CD4-positive, CD25-positive, alpha-beta regulatory T cell (primary cell): ENCODE measurements at regions not wholly inside any gene's neighbourhood (a gene's known extent, or its start where the extent isn't known, plus 50 kb on each side); places are given as distances from the start of the nearest gene placed in this dataset.
"Not testable (repeated sequence)": the region's sequence is repeated elsewhere in the genome, so short reads cannot be mapped to it uniquely, and the experiment has no call there.

Source experiments
- ATAC-seq, 2 donors: fragments of 150-1000 bp; cut with Tn5 transposase; one replicate each; pipeline ENCODE4 v1.10.0; 2021; ENCODE audit warnings: low read depth in 2 of 2, moderate number of reproducible peaks in 2 of 2, moderate library complexity in 1 of 2
- DNase-seq, 3 donors: peaks; one replicate each; pipeline versions ENCODE4 v3.0.0 to v3.0.0-alpha.2; 2012 to 2022; ENCODE audit warnings: mixed read lengths in 1 of 3
- H3K27ac ChIP-seq: one replicate; pipeline ENCODE4 v1.7.0; 2013; ENCODE audit warnings: mild to moderate bottlenecking, low read length; ENCODE audit not compliant: insufficient read depth, poor library complexity, severe bottlenecking
- H3K27me3 ChIP-seq: one replicate; pipeline ENCODE4 v1.7.0; 2013; ENCODE audit warnings: low read length; ENCODE audit not compliant: control insufficient read depth, insufficient read depth
- H3K36me3 ChIP-seq: one replicate; pipeline ENCODE4 v1.7.0; 2013; ENCODE audit warnings: mild to moderate bottlenecking, low read length, moderate library complexity; ENCODE audit not compliant: control insufficient read depth, insufficient read depth
- H3K4me1 ChIP-seq: 2 replicates; pipeline ENCODE4 v1.7.0; 2013; ENCODE audit warnings: mild to moderate bottlenecking, low read length; ENCODE audit not compliant: insufficient read depth, control insufficient read depth, poor library complexity, severe bottlenecking
- H3K4me3 ChIP-seq: one replicate; pipeline ENCODE4 v1.7.0; 2013; ENCODE audit warnings: low read depth, mild to moderate bottlenecking, low read length, moderate library complexity
- H3K9me3 ChIP-seq, 2 experiments: 1 replicate in 1 of 2; 2 replicates in 1 of 2; pipeline ENCODE4 v1.7.0; 2013; ENCODE audit warnings: low read length in 2 of 2, mild to moderate bottlenecking in 1 of 2, moderate library complexity in 1 of 2; ENCODE audit not compliant: control insufficient read depth in 2 of 2
- H3K27ac Mint-ChIP-seq, 3 donors: one replicate each; pipeline ENCODE4 v1.8.0; 2020 to 2022; ENCODE audit warnings: mild to moderate bottlenecking in 3 of 3, mixed read lengths in 3 of 3, moderate library complexity in 2 of 3
- H3K27me3 Mint-ChIP-seq: one replicate; pipeline ENCODE4 v1.8.0; 2022; ENCODE audit warnings: mild to moderate bottlenecking, mixed read lengths
- H3K36me3 Mint-ChIP-seq: one replicate; pipeline ENCODE4 v1.8.0; 2020; ENCODE audit warnings: mixed read lengths
- H3K4me1 Mint-ChIP-seq, 4 donors: one replicate each; pipeline ENCODE4 v1.8.0; 2020 to 2022; ENCODE audit warnings: mixed read lengths in 4 of 4, mild to moderate bottlenecking in 1 of 4
- H3K4me3 Mint-ChIP-seq, 4 donors: one replicate each; pipeline ENCODE4 v1.8.0; 2020 to 2022; ENCODE audit warnings: mild to moderate bottlenecking in 4 of 4, mixed read lengths in 4 of 4, moderate library complexity in 3 of 4
- H3K9me3 Mint-ChIP-seq, 7 donors: one replicate each; pipeline ENCODE4 v1.8.0; 2020 to 2022; ENCODE audit warnings: mixed read lengths in 7 of 7, mild to moderate bottlenecking in 3 of 7, moderate library complexity in 2 of 7

DNA sequence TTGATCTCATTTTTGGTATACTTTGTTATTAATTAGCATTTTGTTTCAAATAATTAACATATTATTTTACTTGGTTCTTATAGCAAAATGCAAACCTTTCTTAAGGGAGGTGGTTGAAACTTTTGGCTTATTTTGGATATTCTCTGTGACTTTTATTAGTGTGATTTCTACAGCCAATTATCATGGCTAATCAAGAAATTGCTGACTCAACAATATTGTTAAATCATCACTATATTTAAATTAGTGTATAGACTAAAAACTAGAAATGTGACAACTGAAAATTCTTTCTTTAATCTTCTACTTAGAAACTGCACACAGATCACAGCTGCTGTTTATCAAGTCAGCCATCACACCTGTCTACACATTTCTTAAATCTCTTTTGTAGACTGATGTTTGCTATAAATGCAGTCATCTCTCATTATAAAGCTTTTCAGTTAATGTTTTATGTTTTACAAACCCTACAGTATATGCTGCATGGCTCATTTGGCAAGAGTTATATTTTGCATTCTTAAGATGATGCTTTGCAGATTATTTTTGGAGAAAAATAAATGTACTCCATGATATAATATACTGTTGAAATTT lies 389.8 kb upstream of the PCDH10 start:
- Mint-ChIP-seq H3K4me3 (no peak overlapping the region), H3K27ac (no peak overlapping the region), H3K9me3 (peaks cover 0 to 8% (median 0%) of the 10 kb centered on the region in 7 donors), H3K4me1 (no peaks in the 10 kb centered on the region), H3K36me3 (no peaks in the 10 kb centered on the region), H3K27me3 (no peaks in the 10 kb centered on the region)
- no peaks in the 10 kb centered on the region for H3K36me3 ChIP-seq
- H3K9me3 ChIP-seq, result no peaks in the 10 kb centered on the region
- H3K27me3 ChIP-seq, result no peaks in the 10 kb centered on the region
- no peak overlapping the region for H3K4me3 ChIP-seq
- H3K4me1 ChIP-seq, result no peaks in the 10 kb centered on the region
- DNase-seq, result no peak
- H3K27ac ChIP-seq, result no peak overlapping the region
- ATAC-seq, result no peak

DNA sequence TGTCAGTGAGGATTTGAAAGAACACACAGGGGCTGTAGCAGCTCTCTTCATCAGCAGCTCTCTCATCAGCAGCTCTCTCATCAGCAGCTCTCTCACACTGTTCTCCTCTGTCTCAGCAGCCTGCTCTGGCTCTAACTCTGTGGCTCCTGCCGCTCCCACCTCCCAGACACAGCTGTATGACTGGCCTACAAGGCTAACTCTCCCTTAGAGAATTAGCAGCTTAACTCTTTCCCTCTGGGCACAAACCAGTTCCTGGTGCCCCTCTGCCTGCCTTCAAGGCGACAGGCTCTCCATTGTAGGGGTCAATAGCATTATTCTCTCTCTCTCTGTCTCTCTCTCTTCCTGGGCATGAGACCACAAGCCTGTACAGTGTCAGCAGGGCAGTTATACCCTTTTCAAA lies 385.6 kb upstream of the PCDH10 start:
- Histone ChIP-seq H3K36me3 (no peaks in the 10 kb centered on the region), H3K9me3 (peaks cover 2 to 4% of the 10 kb centered on the region in 2 experiments), H3K4me3 (no peak overlapping the region), H3K4me1 (no peaks in the 10 kb centered on the region), H3K27me3 (no peaks in the 10 kb centered on the region), H3K27ac (no peak overlapping the region)
- DNase-seq (no peak), ATAC-seq (no peak)
- H3K4me1 Mint-ChIP-seq, result no peaks in the 10 kb centered on the region
- peaks cover 0 to 20% (median 2%) of the 10 kb centered on the region in 7 donors for H3K9me3 Mint-ChIP-seq
- H3K27ac Mint-ChIP-seq, result no peak overlapping the region
- no peaks in the 10 kb centered on the region for H3K27me3 Mint-ChIP-seq
- H3K36me3 Mint-ChIP-seq, result no peaks in the 10 kb centered on the region
- H3K4me3 Mint-ChIP-seq, result no peak overlapping the region

DNA sequence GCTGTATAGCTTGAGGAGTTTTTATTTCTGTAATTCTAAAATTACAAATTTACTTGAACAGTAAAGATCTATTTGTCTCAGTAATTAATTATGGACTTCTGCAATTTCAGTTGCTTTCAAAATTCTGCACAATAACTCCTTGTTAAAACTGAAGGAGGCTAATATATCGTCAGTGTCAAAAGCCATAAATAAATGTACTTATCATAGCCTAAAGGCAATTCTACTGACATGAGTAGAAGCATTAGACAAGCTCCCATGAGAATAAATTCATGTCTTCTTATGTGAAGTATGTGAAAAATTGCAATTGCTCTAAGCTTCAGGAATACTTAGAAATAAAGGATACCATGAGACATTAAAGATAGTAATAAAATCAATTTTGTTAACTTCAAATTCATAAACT lies 381.2 kb upstream of the PCDH10 start:
- Mint-ChIP-seq H3K9me3 (peaks cover 0 to 36% (median 4%) of the 10 kb centered on the region in 7 donors), H3K4me3 (no peak overlapping the region), H3K4me1 (no peaks in the 10 kb centered on the region), H3K27me3 (no peaks in the 10 kb centered on the region), H3K36me3 (no peaks in the 10 kb centered on the region), H3K27ac (no peak overlapping the region)
- Histone ChIP-seq H3K36me3 (no peaks in the 10 kb centered on the region), H3K27ac (no peak overlapping the region), H3K4me1 (no peaks in the 10 kb centered on the region), H3K4me3 (no peak overlapping the region), H3K9me3 (peaks cover 2 to 4% of the 10 kb centered on the region in 2 experiments), H3K27me3 (no peaks in the 10 kb centered on the region)
- DNase-seq, result no peak
- ATAC-seq, result no peak

DNA sequence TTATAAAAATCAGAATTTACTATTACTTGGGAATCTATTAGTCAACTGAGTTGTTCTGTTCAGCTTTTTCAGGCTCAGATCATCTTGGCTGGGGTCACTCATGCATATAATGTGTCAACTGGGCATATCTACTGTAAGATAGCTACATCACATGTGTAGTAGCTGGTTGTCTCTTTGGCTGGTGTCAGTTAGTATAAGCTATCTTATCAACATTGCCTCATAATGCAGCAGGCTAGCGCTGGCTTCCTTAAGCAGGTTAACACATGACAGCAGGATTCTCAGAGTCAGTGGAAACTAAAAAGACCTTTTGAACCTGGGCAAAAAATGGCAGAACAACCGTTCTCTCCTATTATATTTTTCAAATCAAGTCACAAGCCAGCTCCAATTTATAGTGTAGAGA lies 378.3 kb upstream of the PCDH10 start:
- H3K9me3 Mint-ChIP-seq, result peaks cover 0 to 34% (median 5%) of the 10 kb centered on the region in 7 donors
- H3K27me3 Mint-ChIP-seq, result no peaks in the 10 kb centered on the region
- no peaks in the 10 kb centered on the region for H3K4me1 Mint-ChIP-seq
- Histone ChIP-seq H3K36me3 (no peaks in the 10 kb centered on the region), H3K9me3 (peaks cover 2 to 6% of the 10 kb centered on the region in 2 experiments), H3K4me3 (no peak overlapping the region), H3K27ac (no peak overlapping the region), H3K27me3 (no peaks in the 10 kb centered on the region), H3K4me1 (no peaks in the 10 kb centered on the region)
- H3K4me3 Mint-ChIP-seq, result no peak overlapping the region
- H3K36me3 Mint-ChIP-seq, result no peaks in the 10 kb centered on the region
- DNase-seq (no peak), ATAC-seq (no peak)
- no peak overlapping the region for H3K27ac Mint-ChIP-seq

DNA sequence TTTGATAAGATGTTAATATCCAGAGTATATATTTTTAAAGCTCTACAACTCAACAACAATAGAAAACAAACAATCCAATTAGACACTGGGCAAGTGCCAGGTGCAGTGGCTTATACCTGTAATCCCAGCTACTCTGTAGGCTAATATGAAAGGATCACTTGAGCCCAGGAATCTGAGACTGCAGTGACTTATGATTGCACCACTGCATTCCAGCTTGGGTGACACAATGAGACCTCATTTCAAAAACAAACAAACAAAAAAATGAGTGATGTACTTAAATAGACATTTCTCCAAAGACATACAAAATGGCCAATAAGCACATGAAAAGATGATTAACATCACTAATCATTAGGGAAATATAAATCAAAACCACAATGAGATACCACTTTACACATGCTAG lies 356.8 kb upstream of the PCDH10 start:
- H3K9me3 Mint-ChIP-seq, result peaks cover 0 to 15% (median 2%) of the 10 kb centered on the region in 7 donors
- Histone ChIP-seq H3K4me1 (no peaks in the 10 kb centered on the region), H3K27ac (no peak overlapping the region), H3K27me3 (no peaks in the 10 kb centered on the region), H3K36me3 (no peaks in the 10 kb centered on the region), H3K9me3 (peaks cover 0 to under 1% of the 10 kb centered on the region in 2 experiments), H3K4me3 (no peak overlapping the region)
- H3K36me3 Mint-ChIP-seq, result no peaks in the 10 kb centered on the region
- no peak overlapping the region for H3K4me3 Mint-ChIP-seq
- no peaks in the 10 kb centered on the region for H3K27me3 Mint-ChIP-seq
- ATAC-seq (no peak), DNase-seq (no peak)
- no peak overlapping the region for H3K27ac Mint-ChIP-seq
- no peaks in the 10 kb centered on the region for H3K4me1 Mint-ChIP-seq

DNA sequence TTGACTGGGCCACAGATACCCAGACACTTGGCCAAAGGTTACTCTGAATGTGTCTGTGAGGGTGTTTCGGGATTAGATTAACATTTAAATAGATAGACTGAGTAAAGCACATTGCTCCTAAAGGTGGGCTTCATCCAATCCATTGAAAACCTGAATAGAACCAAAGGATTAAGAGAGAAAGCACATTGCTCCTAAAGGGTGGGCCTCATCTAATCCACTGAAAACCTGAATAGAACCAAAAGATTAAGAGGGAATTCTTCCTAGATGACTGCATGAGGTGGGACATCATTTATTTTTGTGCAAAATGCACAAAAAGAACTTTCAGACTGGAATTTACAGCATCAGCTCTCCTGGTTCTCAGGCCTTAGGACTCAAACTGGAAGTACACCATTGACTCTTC lies 351.2 kb upstream of the PCDH10 start:
- Histone ChIP-seq H3K27me3 (no peaks in the 10 kb centered on the region), H3K4me1 (no peaks in the 10 kb centered on the region), H3K27ac (no peak overlapping the region), H3K4me3 (no peak overlapping the region), H3K9me3 (peaks cover 0 to 4% of the 10 kb centered on the region in 2 experiments), H3K36me3 (no peaks in the 10 kb centered on the region)
- Mint-ChIP-seq H3K4me3 (no peak overlapping the region), H3K27me3 (no peaks in the 10 kb centered on the region), H3K9me3 (peaks cover 0 to 11% (median 2%) of the 10 kb centered on the region in 7 donors), H3K36me3 (no peaks in the 10 kb centered on the region), H3K4me1 (no peaks in the 10 kb centered on the region), H3K27ac (no peak overlapping the region)
- no peak for DNase-seq
- no peak for ATAC-seq

DNA sequence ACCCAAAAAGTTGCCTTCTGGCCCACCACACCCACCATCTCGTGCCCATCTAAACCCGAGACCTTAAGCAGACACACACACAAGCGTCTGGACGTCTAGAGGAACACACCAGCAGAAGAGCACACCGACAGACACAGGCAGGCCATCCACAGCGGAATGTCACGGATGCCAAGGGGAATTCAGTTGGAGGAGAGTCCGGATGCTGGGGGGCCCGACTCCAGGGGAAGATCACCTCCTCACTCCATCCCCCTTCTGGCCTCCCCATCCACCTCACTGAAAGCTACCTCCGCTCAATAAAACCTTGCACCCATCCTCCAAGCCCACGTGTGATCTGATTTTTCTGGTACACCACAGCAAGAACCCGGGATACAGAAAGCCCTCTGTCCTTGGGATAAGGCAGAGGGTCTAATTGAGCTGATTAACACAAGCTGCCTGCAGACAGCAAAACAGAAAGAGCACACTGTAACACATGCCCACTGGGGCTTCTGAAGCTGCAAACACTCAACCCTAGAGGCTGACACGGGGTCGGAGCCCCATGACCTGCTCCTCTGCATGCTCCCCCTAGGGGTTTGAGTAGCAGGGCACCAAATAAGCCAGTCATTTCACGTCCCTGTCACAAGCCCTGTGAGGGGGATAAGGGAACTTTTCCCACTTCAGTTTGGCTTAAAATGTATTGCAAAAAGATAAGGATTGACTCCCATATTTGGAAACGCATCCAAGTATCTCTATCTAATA lies 339.6 kb upstream of the PCDH10 start:
- peaks cover 0 to 20% (median 6%) of the 10 kb centered on the region in 7 donors for H3K9me3 Mint-ChIP-seq
- H3K4me3 ChIP-seq, result no peak overlapping the region
- H3K27me3 ChIP-seq, result no peaks in the 10 kb centered on the region
- no peaks in the 10 kb centered on the region for H3K27me3 Mint-ChIP-seq
- no peaks in the 10 kb centered on the region for H3K36me3 ChIP-seq
- DNase-seq (no peak), ATAC-seq (no peak)
- no peak overlapping the region for H3K27ac Mint-ChIP-seq
- H3K4me3 Mint-ChIP-seq, result no peak overlapping the region
- H3K27ac ChIP-seq, result no peak overlapping the region
- no peaks in the 10 kb centered on the region for H3K4me1 ChIP-seq
- H3K4me1 Mint-ChIP-seq, result no peaks in the 10 kb centered on the region
- peaks cover 0 to 5% of the 10 kb centered on the region in 2 experiments for H3K9me3 ChIP-seq
- H3K36me3 Mint-ChIP-seq, result no peaks in the 10 kb centered on the region

DNA sequence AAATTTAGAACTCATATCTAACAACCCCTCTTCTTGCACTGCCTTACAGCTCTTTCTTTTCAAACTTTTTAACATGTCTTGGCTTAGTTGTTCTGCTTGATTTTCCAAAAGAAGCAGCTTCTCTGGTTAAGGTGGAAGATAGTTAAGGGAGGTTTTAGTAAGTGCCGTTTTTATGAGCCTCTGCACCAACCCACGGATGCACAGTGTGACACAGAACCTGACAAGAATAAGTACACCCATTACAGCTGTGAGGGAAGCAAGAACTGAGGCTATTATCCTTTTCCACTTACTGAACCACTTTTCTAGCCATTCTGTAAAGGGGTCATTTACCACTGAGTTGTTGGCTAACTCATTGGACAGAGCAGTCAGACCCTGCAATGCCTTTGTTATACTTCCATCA lies 336.0 kb upstream of the PCDH10 start:
- H3K4me3 Mint-ChIP-seq, H3K27me3 ChIP-seq, H3K36me3 Mint-ChIP-seq, DNase-seq, H3K9me3 ChIP-seq, H3K4me1 Mint-ChIP-seq, H3K27me3 Mint-ChIP-seq, H3K36me3 ChIP-seq, H3K4me3 ChIP-seq, H3K4me1 ChIP-seq, H3K27ac Mint-ChIP-seq, H3K27ac ChIP-seq, ATAC-seq: not testable (repeated sequence)
- H3K9me3 Mint-ChIP-seq, result peaks cover 0 to 19% (median 6%) of the 10 kb centered on the region in 7 donors
